HFFc6 (cell line): ENCODE measurements at regions not wholly inside any gene's neighbourhood (a gene's known extent, or its start where the extent isn't known, plus 50 kb on each side); places are given as distances from the start of the nearest gene placed in this dataset.

Experiments
- DNase-seq: peaks from one replicate; pipeline ENCODE4 v3.0.0-alpha.2; 2018
- H3K27ac Mint-ChIP-seq: 2 replicates; pipeline ENCODE4 v1.8.0; 2020; ENCODE audit warnings: mild to moderate bottlenecking, mixed read lengths
- H3K27me3 Mint-ChIP-seq: 2 replicates; pipeline ENCODE4 v1.8.0; 2021; ENCODE audit warnings: mild to moderate bottlenecking, moderate library complexity, mixed read lengths; ENCODE audit not compliant: insufficient read depth
- H3K36me3 Mint-ChIP-seq: 2 replicates; pipeline ENCODE4 v1.8.0; 2021; ENCODE audit warnings: low read depth, mixed read lengths
- H3K4me1 Mint-ChIP-seq: 2 replicates; pipeline ENCODE4 v1.8.0; 2020; ENCODE audit warnings: low read depth, mixed read lengths
- H3K4me3 Mint-ChIP-seq: 2 replicates; pipeline ENCODE4 v1.8.0; 2020; ENCODE audit warnings: mild to moderate bottlenecking, moderate library complexity, mixed read lengths
- H3K9me3 Mint-ChIP-seq: 2 replicates; pipeline ENCODE4 v1.8.0; 2020; ENCODE audit warnings: mild to moderate bottlenecking, mixed read lengths
- CTCF ChIP-seq: fragments of 200-600 bp; sonication (generic); IDR thresholded peaks from 2 replicates; pipeline ENCODE4 v1.5.0; 2021; ENCODE audit warnings: antibody characterized with exemption, mild to moderate bottlenecking

GRCh38 chr2:118431165-118431517 is 342.9 kb downstream of the INSIG2 start:
- Mint-ChIP-seq H3K4me1 (no peaks in the 10 kb centered on the region), H3K27me3 (peaks cover 2% of the 10 kb centered on the region; the same call in 1 of the 2 replicates), H3K4me3 (no peak overlapping the region), H3K9me3 (peaks cover 9% of the 10 kb centered on the region; the same call in 1 of the 2 replicates), H3K27ac (no peak overlapping the region), H3K36me3 (no peaks in the 10 kb centered on the region)
- no peak for DNase-seq
- TF ChIP-seq CTCF, result no peak; the same call in 1 of the 2 replicates

- no peak for DNase-seq
- no peak overlapping the region for H3K4me3 Mint-ChIP-seq
- no peaks in the 10 kb centered on the region for H3K4me1 Mint-ChIP-seq
- H3K27me3 Mint-ChIP-seq, result peaks cover 2% of the 10 kb centered on the region; the same call in 1 of the 2 replicates
- peaks cover 9% of the 10 kb centered on the region; the same call in 1 of the 2 replicates for H3K9me3 Mint-ChIP-seq
- no peak for TF ChIP-seq CTCF
- H3K36me3 Mint-ChIP-seq, result no peaks in the 10 kb centered on the region
- no peak overlapping the region for H3K27ac Mint-ChIP-seq
Measured at GRCh38 chr2:118430510-118431164, 342.4 kb downstream of the INSIG2 start.

GRCh38 chr2:118425191-118425590 is 336.9 kb downstream of the INSIG2 start:
- Mint-ChIP-seq H3K9me3 (0 out of 2 replicates have a peak, but pooled peaks cover 4% of the 10 kb centered on the region), H3K4me3 (no peak overlapping the region), H3K36me3 (no peaks in the 10 kb centered on the region), H3K27ac (no peak overlapping the region), H3K27me3 (no peaks in the 10 kb centered on the region; the same call in 1 of the 2 replicates), H3K4me1 (no peaks in the 10 kb centered on the region)
- no peak for TF ChIP-seq CTCF
- DNase-seq, result no peak

- DNase-seq, result no peak
- TF ChIP-seq CTCF, result no peak
- H3K36me3 Mint-ChIP-seq, result no peaks in the 10 kb centered on the region
- H3K27me3 Mint-ChIP-seq, result no peaks in the 10 kb centered on the region; the same call in 1 of the 2 replicates
- H3K27ac Mint-ChIP-seq, result no peak overlapping the region
- no peaks in the 10 kb centered on the region for H3K4me1 Mint-ChIP-seq
- H3K9me3 Mint-ChIP-seq, result 0 out of 2 replicates have a peak, but pooled peaks cover 4% of the 10 kb centered on the region
- H3K4me3 Mint-ChIP-seq, result no peak overlapping the region
Measured at GRCh38 chr2:118423776-118424175, 335.5 kb downstream of the INSIG2 start.

GRCh38 chr2:118421648-118422047 is 333.4 kb downstream of the INSIG2 start:
- peaks cover 8% of the 10 kb centered on the region for H3K9me3 Mint-ChIP-seq
- TF ChIP-seq CTCF, result no peak
- no peak for DNase-seq

More at GRCh38 chr2:118421648-118422047, 333.4 kb downstream of the INSIG2 start:
- H3K27me3 Mint-ChIP-seq, result no peaks in the 10 kb centered on the region
- H3K4me3 Mint-ChIP-seq, result no peak overlapping the region
- no peaks in the 10 kb centered on the region for H3K36me3 Mint-ChIP-seq
- no peaks in the 10 kb centered on the region for H3K4me1 Mint-ChIP-seq
- no peak overlapping the region for H3K27ac Mint-ChIP-seq
